K562 (cell line): ENCODE measurements at regions not wholly inside any gene's neighbourhood (a gene's known extent, or its start where the extent isn't known, plus 50 kb on each side); places are given as distances from the start of the nearest gene placed in this dataset.

Experiments
- ATAC-seq: fragments of 200-7000 bp; cut with Tn5 transposase; 3 replicates; pipeline ENCODE4 v1.9.1; 2020; ENCODE audit warnings: moderate library complexity
- BruUV-seq: library from RNA; stranded (reverse); fragments of 400-500 nt; replicated peaks from 2 replicates; lab custom pipeline; 2021; lab: Mats Ljungman, UMichigan
- CTCF ChIA-PET: fragments of 300-600 bp; formaldehyde crosslinking; extraction: SDS; loops from one replicate; lab custom pipeline; 2021; ENCODE audit warnings: low intra/inter-chr PET ratio; lab: Yijun Ruan, JAX
- POLR2A ChIA-PET: fragments of 300-600, 350-650 bp; sonication (Branson Sonifier 250); formaldehyde crosslinking; extraction: SDS; loops from one replicate; lab custom pipeline; 2021; ENCODE audit warnings: antibody characterized with exemption, inconsistent platforms; lab: Yijun Ruan, JAX
- DNase-seq, 4 experiments: peaks; one replicate each; pipeline versions ENCODE4 v3.0.0 to v3.0.0-alpha.2; 2011 to 2018; ENCODE audit warnings: low spot score in 3 of 4, mixed read lengths in 3 of 4; ENCODE audit errors: extremely low read depth in 1 of 4
- FAIRE-seq: peaks from 2 replicates; lab custom pipeline; 2011; peaks lifted over from hg19 to GRCh38; lab: Jason Lieb, UNC
- H2AFZ ChIP-seq: 2 replicates; pipeline ENCODE4 v1.6.0; 2011; ENCODE audit warnings: low read depth, low read length, control low read depth, inconsistent platforms
- H3K27ac ChIP-seq: fragments of 200-600 bp; 3 replicates; pipeline ENCODE4 v1.8.0; 2011; ENCODE audit warnings: low read depth, mild to moderate bottlenecking, control low read depth, inconsistent platforms, low read length, moderate library complexity, mixed read lengths; ENCODE audit errors: extremely low read depth
- H3K27me3 ChIP-seq, 2 experiments: fragments of 300-600 bp in 1 of 2; 2 replicates in 1 of 2; 3 replicates in 1 of 2; pipeline versions ENCODE4 v1.6.0 to v1.8.0; 2011; ENCODE audit warnings: inconsistent platforms in 2 of 2, low read length in 2 of 2, mild to moderate bottlenecking in 1 of 2, mixed read lengths in 1 of 2, moderate library complexity in 1 of 2; ENCODE audit not compliant: control insufficient read depth in 2 of 2, insufficient read depth in 2 of 2
- H3K36me3 ChIP-seq: fragments of 300-600 bp; 3 replicates; pipeline ENCODE4 v1.8.0; 2011; ENCODE audit warnings: mild to moderate bottlenecking, low read length, inconsistent platforms; ENCODE audit not compliant: control insufficient read depth, insufficient read depth
- H3K4me1 ChIP-seq, 2 experiments: fragments of 200-600 bp in 1 of 2; replicated peaks in 1 of 2; 2 replicates in 1 of 2; 3 replicates in 1 of 2; pipeline versions ENCODE4 v1.5.1 to v1.8.0; 2011; ENCODE audit warnings: inconsistent platforms in 2 of 2, low read length in 2 of 2, mild to moderate bottlenecking in 1 of 2, mixed read lengths in 1 of 2, moderate library complexity in 1 of 2; ENCODE audit not compliant: control insufficient read depth in 2 of 2, insufficient read depth in 2 of 2
- H3K4me2 ChIP-seq: 2 replicates; pipeline ENCODE4 v1.6.1; 2011; ENCODE audit warnings: low read length, control low read depth, inconsistent platforms, mixed read lengths; ENCODE audit not compliant: insufficient read depth
- H3K4me3 ChIP-seq: fragments of 200-600 bp; sonication (generic), shearing (Covaris generic); 2 replicates; pipeline ENCODE4 v1.5.1; 2016; ENCODE audit warnings: control low read depth, inconsistent platforms
- H3K79me2 ChIP-seq: fragments of 200-600 bp; 3 replicates; pipeline ENCODE4 v1.8.0; 2011; ENCODE audit warnings: low read length, inconsistent platforms; ENCODE audit not compliant: control insufficient read depth, insufficient read depth
- H3K9ac ChIP-seq, 2 experiments: 2 replicates each; pipeline versions ENCODE4 v1.6.0 to v1.6.1; 2011; ENCODE audit warnings: low read depth in 2 of 2, low read length in 2 of 2, control low read depth in 1 of 2, inconsistent platforms in 1 of 2, mild to moderate bottlenecking in 1 of 2, mixed read lengths in 1 of 2; ENCODE audit not compliant: insufficient read depth in 1 of 2
- H3K9me1 ChIP-seq: one replicate; pipeline ENCODE4 v1.6.0; 2011; ENCODE audit warnings: inconsistent platforms, mild to moderate bottlenecking, low read length, moderate library complexity; ENCODE audit not compliant: control insufficient read depth, insufficient read depth
- H3K9me3 ChIP-seq: replicated peaks from 2 replicates; pipeline ENCODE4 v1.5.1; 2011; ENCODE audit warnings: low read depth, low read length, inconsistent platforms; ENCODE audit not compliant: control insufficient read depth, insufficient read depth
- H4K20me1 ChIP-seq: replicated peaks from 2 replicates; pipeline ENCODE4 v1.6.1; 2011; ENCODE audit warnings: low read length, inconsistent platforms, mixed read lengths; ENCODE audit not compliant: control insufficient read depth, insufficient read depth
- CEBPB ChIP-seq: fragments of 450-650 bp; IDR thresholded peaks from 2 replicates; pipeline ENCODE4 v1.6.1; 2016; ENCODE audit warnings: missing genetic modification characterization, missing compliant biosample characterization
- COPS2 ChIP-seq: fragments of 450-650 bp; conservative IDR thresholded peaks from 2 replicates; pipeline ENCODE4 v1.6.1; 2016; ENCODE audit warnings: mild to moderate bottlenecking, moderate library complexity
- ETV5 ChIP-seq: sonication (generic); formaldehyde crosslinking; IDR thresholded peaks from 2 replicates; pipeline ENCODE4 v1.4.0; 2020; ENCODE audit warnings: low read depth, mild to moderate bottlenecking, missing genetic modification reagents
- HNRNPLL ChIP-seq: fragments of 200-400 bp; formaldehyde crosslinking; IDR thresholded peaks from 2 replicates; pipeline ENCODE4 v1.6.1; 2017; ENCODE audit warnings: low read length, low read depth, mild to moderate bottlenecking; ENCODE audit not compliant: poor library complexity, severe bottlenecking
- POLR3G ChIP-seq: IDR thresholded peaks from 2 replicates; pipeline ENCODE4 v1.6.1; 2011; ENCODE audit not compliant: insufficient read length, insufficient replicate concordance; ENCODE audit errors: extremely low read depth
- RBM14 ChIP-seq: fragments of 200-400 bp; formaldehyde crosslinking; IDR thresholded peaks from 2 replicates; pipeline ENCODE4 v1.6.1; 2018; ENCODE audit warnings: low read depth, mild to moderate bottlenecking, low read length, moderate library complexity, borderline replicate concordance; ENCODE audit not compliant: insufficient read depth
- ZC3H11A ChIP-seq: IDR thresholded peaks from 2 replicates; pipeline ENCODE4 v1.6.1; 2012; ENCODE audit warnings: low read depth, low read length, improper control_type of control experiment
- ZNF143 ChIP-seq: sonication (generic); formaldehyde crosslinking; IDR thresholded peaks from 2 replicates; pipeline ENCODE4 v1.9.0; 2022; ENCODE audit warnings: mild to moderate bottlenecking, missing genetic modification reagents
- ZNF165 ChIP-seq: fragments of 250-450 bp; sonication (Bioruptor Pico); IDR thresholded peaks from 2 replicates; pipeline ENCODE4 v1.4.0; 2020; ENCODE audit warnings: borderline replicate concordance
- WGBS: fragments of 100-300 bp; shearing (Covaris generic); methylation state at CpG from one replicate; pipeline ENCODE4 v1.1.6; 2016; ENCODE audit warnings: low coverage, mixed read lengths; ENCODE audit not compliant: insufficient coverage; ENCODE audit errors: missing lambda C conversion rate; 5-methylcytosine and 5-hydroxymethylcytosine counted together
- in situ Hi-C: fragments of 300-500 bp; cut with MboI; formaldehyde crosslinking; loops from 4 replicates; pipeline ENCODE4 v1.15.0; 2018; ENCODE audit warnings: inconsistent platforms, mixed read lengths
- intact Hi-C: fragments of 100-400 bp; cut with micrococcal nuclease; formaldehyde crosslinking; loops from 2 replicates; pipeline ENCODE4 v1.14.2; 2022
- TF ChIP-seq, protein P1 (sequence below): fragments of 450-650 bp; IDR thresholded peaks from 2 replicates; pipeline ENCODE4 v1.6.1; 2016; ENCODE audit warnings: missing biosample characterization, missing genetic modification characterization
- TF ChIP-seq, protein P2 (sequence below): conservative IDR thresholded peaks from 2 replicates; pipeline ENCODE4 v1.6.1; 2011; ENCODE audit warnings: low read depth, mild to moderate bottlenecking, low read length; ENCODE audit not compliant: control insufficient read depth
- TF ChIP-seq, protein P3 (sequence below): fragments of 250-450 bp; sonication (Bioruptor Pico); IDR thresholded peaks from 2 replicates; pipeline ENCODE4 v1.5.0; 2021
- TF ChIP-seq, protein P4 (sequence below), 2 experiments: IDR thresholded peaks; 2 replicates each; pipeline ENCODE4 v1.6.1; 2012; ENCODE audit warnings: improper control_type of control experiment in 2 of 2, low read depth in 2 of 2, low read length in 2 of 2, borderline replicate concordance in 1 of 2
- TF ChIP-seq, protein P5 (sequence below): fragments of 450-650 bp; formaldehyde crosslinking; IDR thresholded peaks from 2 replicates; pipeline ENCODE4 v1.4.0; 2022; ENCODE audit warnings: missing genetic modification characterization

DNA sequence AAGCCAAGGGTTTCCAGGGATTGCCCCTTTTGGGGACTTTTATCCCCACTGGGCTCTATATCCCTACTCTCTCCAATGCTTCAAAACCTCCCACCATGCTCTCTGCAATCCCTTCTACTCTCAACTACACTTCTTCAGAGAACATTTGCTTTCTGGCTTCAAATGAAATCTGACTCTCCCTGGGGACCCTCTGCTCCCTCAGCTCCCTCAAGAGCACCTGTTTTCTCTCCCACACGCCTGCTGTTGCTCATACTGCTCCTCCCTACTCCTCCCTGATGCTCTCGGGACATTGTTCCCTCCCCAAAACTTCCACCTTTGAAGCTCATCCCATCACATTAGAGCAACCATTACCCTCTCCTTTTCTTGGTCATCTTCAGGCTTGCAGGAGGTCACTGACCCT, 344.9 kb downstream of the CDK5RAP2 start:
- POLR2A ChIA-PET: no interaction called here
- no TSS peak for BruUV-seq
- Histone ChIP-seq H3K4me1 (no peaks in the 10 kb centered on the region), H3K4me3 (no peak overlapping the region), H3K27me3 (no peaks in the 10 kb centered on the region), H3K9me1 (no peaks in the 10 kb centered on the region), H4K20me1 (no peaks in the 10 kb centered on the region), H3K4me2 (no peak overlapping the region), H3K79me2 (no peaks in the 10 kb centered on the region), H3K9me3 (no peaks in the 10 kb centered on the region), H3K36me3 (no peaks in the 10 kb centered on the region), H3K27ac (no peak overlapping the region), H3K9ac (no peak overlapping the region), H2AFZ (no peak overlapping the region)
- TF ChIP-seq POLR3G (no peak), COPS2 (no peak), HNRNPLL (no peak), CEBPB (tag) (no peak), ZC3H11A (no peak), ZNF143 (CRISPR knock-in tag) (no peak), RBM14 (no peak), ETV5 (no peak), ZNF165 (CRISPR knock-in tag) (no peak)
- TF ChIP-seq, protein P1, sequence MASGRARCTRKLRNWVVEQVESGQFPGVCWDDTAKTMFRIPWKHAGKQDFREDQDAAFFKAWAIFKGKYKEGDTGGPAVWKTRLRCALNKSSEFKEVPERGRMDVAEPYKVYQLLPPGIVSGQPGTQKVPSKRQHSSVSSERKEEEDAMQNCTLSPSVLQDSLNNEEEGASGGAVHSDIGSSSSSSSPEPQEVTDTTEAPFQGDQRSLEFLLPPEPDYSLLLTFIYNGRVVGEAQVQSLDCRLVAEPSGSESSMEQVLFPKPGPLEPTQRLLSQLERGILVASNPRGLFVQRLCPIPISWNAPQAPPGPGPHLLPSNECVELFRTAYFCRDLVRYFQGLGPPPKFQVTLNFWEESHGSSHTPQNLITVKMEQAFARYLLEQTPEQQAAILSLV (tag): no peak
- TF ChIP-seq, protein P2, sequence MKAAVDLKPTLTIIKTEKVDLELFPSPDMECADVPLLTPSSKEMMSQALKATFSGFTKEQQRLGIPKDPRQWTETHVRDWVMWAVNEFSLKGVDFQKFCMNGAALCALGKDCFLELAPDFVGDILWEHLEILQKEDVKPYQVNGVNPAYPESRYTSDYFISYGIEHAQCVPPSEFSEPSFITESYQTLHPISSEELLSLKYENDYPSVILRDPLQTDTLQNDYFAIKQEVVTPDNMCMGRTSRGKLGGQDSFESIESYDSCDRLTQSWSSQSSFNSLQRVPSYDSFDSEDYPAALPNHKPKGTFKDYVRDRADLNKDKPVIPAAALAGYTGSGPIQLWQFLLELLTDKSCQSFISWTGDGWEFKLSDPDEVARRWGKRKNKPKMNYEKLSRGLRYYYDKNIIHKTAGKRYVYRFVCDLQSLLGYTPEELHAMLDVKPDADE: no peak
- TF ChIP-seq, protein P3, sequence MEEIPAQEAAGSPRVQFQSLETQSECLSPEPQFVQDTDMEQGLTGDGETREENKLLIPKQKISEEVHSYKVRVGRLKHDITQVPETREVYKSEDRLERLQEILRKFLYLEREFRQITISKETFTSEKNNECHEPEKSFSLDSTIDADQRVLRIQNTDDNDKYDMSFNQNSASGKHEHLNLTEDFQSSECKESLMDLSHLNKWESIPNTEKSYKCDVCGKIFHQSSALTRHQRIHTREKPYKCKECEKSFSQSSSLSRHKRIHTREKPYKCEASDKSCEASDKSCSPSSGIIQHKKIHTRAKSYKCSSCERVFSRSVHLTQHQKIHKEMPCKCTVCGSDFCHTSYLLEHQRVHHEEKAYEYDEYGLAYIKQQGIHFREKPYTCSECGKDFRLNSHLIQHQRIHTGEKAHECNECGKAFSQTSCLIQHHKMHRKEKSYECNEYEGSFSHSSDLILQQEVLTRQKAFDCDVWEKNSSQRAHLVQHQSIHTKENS (CRISPR knock-in tag): no peak
- TF ChIP-seq, protein P4, sequence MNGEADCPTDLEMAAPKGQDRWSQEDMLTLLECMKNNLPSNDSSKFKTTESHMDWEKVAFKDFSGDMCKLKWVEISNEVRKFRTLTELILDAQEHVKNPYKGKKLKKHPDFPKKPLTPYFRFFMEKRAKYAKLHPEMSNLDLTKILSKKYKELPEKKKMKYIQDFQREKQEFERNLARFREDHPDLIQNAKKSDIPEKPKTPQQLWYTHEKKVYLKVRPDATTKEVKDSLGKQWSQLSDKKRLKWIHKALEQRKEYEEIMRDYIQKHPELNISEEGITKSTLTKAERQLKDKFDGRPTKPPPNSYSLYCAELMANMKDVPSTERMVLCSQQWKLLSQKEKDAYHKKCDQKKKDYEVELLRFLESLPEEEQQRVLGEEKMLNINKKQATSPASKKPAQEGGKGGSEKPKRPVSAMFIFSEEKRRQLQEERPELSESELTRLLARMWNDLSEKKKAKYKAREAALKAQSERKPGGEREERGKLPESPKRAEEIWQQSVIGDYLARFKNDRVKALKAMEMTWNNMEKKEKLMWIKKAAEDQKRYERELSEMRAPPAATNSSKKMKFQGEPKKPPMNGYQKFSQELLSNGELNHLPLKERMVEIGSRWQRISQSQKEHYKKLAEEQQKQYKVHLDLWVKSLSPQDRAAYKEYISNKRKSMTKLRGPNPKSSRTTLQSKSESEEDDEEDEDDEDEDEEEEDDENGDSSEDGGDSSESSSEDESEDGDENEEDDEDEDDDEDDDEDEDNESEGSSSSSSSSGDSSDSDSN (IDR thresholded peaks at IDR 0.05; ENCODE audit: borderline replicate concordance in 1 of 2, low read depth in 2 of 2, low read length in 2 of 2): no peak
- TF ChIP-seq, protein P5, sequence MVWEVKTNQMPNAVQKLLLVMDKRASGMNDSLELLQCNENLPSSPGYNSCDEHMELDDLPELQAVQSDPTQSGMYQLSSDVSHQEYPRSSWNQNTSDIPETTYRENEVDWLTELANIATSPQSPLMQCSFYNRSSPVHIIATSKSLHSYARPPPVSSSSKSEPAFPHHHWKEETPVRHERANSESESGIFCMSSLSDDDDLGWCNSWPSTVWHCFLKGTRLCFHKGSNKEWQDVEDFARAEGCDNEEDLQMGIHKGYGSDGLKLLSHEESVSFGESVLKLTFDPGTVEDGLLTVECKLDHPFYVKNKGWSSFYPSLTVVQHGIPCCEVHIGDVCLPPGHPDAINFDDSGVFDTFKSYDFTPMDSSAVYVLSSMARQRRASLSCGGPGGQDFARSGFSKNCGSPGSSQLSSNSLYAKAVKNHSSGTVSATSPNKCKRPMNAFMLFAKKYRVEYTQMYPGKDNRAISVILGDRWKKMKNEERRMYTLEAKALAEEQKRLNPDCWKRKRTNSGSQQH (CRISPR knock-in tag): no peak
- DNase-seq: no peak
- no peak for ATAC-seq
- no peak for FAIRE-seq
- WGBS: 0% methylated on average over 2 of the region's 2 CpGs
- CTCF ChIA-PET: no interaction called here
- in situ Hi-C loops: no loop called here
- intact Hi-C loops: no loop called here
